ENCODE measurements at regions not wholly inside any gene's neighbourhood (a gene's known extent, or its start where the extent isn't known, plus 50 kb on each side); places are given as distances from the start of the nearest gene placed in this dataset.

DNA sequence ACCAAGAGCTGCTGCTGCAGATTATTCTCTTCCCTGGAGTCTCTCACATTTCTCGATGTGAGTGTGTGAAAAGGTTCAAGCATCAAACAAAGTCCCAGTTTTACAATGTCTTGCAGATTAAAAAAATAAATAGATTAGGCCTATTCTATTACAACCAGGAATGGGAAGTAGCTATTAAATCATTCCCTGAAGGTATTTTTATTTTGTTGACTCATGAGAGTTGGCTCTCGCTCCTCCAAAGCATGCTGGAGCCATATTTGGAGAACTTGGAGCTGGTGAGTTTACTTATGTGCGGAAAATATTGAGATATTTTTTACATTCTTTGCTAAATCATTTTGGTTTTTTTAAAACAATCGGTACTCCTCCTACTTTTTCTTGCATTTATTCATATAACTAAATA, 572.3 kb downstream of the ETNK1 start:
- TF ChIP-seq, protein P1, sequence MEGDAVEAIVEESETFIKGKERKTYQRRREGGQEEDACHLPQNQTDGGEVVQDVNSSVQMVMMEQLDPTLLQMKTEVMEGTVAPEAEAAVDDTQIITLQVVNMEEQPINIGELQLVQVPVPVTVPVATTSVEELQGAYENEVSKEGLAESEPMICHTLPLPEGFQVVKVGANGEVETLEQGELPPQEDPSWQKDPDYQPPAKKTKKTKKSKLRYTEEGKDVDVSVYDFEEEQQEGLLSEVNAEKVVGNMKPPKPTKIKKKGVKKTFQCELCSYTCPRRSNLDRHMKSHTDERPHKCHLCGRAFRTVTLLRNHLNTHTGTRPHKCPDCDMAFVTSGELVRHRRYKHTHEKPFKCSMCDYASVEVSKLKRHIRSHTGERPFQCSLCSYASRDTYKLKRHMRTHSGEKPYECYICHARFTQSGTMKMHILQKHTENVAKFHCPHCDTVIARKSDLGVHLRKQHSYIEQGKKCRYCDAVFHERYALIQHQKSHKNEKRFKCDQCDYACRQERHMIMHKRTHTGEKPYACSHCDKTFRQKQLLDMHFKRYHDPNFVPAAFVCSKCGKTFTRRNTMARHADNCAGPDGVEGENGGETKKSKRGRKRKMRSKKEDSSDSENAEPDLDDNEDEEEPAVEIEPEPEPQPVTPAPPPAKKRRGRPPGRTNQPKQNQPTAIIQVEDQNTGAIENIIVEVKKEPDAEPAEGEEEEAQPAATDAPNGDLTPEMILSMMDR (conservative IDR thresholded peaks at IDR 0.05 in 1 of 2, IDR thresholded peaks at IDR 0.05 in 1 of 2; ENCODE audit: low read depth in 1 of 2, low read length in 2 of 2), result no peak
- TF ChIP-seq EZH2 (IDR thresholded peaks at IDR 0.05; ENCODE audit: low read length, missing control alignments), result no peak
